ENCODE measurements at regions not wholly inside any gene's neighbourhood (a gene's known extent, or its start where the extent isn't known, plus 50 kb on each side); places are given as distances from the start of the nearest gene placed in this dataset.

- TF ChIP-seq POLR2A (IDR thresholded peaks at IDR 0.05; ENCODE audit: low read depth, low read length) (no peak), RCOR1 (IDR thresholded peaks at IDR 0.05; ENCODE audit: insufficient replicate concordance, low read length) (no peak), CTCF (conservative IDR thresholded peaks at IDR 0.05; ENCODE audit: low read depth, low read length) (no peak), MAFK (IDR thresholded peaks at IDR 0.05; ENCODE audit: low read depth, low read length) (peak; percentile 35; the same call in 1 of the 2 replicates), CEBPB (IDR thresholded peaks at IDR 0.05; ENCODE audit: low read depth, low read length) (no peak)
These were observed 192.2 kb downstream of the C9orf152 start for GRCh38 chr9:110015759-110016158.

Measured in IMR-90 (cell line).